ENCODE measurements at regions not wholly inside any gene's neighbourhood (a gene's known extent, or its start where the extent isn't known, plus 50 kb on each side); places are given as distances from the start of the nearest gene placed in this dataset.

GRCh38 chr3:76897076-76897475 lies 142.8 kb upstream of the ROBO2 start:
- ATAC-seq (ENCODE audit: insufficient read depth, low read depth) (no peak), DNase-seq (no peak)
- Histone ChIP-seq H3K4me2 (ENCODE audit: insufficient read depth, low read length) (no peak overlapping the region), H3K4me1 (ENCODE audit: insufficient read depth, low read length) (no peaks in the 10 kb centered on the region), H3K9me3 (ENCODE audit: insufficient read depth, low read length, severe bottlenecking) (no peaks in the 10 kb centered on the region), H3K27ac (ENCODE audit: low read length) (no peak overlapping the region), H3K36me3 (ENCODE audit: insufficient read depth, low read length) (no peaks in the 10 kb centered on the region), H3K27me3 (ENCODE audit: insufficient read depth, low read length, poor library complexity) (no peaks in the 10 kb centered on the region), H3K4me3 (ENCODE audit: low read depth in 1 of 2, low read length in 2 of 2) (no peak overlapping the region), H3K9ac (ENCODE audit: low read depth, low read length) (no peak overlapping the region), H3K79me2 (ENCODE audit: insufficient read depth, low read length) (no peaks in the 10 kb centered on the region), H4K20me1 (ENCODE audit: insufficient read depth, low read length) (no peaks in the 10 kb centered on the region), H2AFZ (ENCODE audit: low read depth, low read length) (no peak overlapping the region)
- no peak for TF ChIP-seq EZH2 (IDR thresholded peaks at IDR 0.05; ENCODE audit: borderline replicate concordance, low read depth, low read length, severe bottlenecking)
- TF ChIP-seq CTCF (IDR thresholded peaks at IDR 0.05; ENCODE audit: borderline replicate concordance, extremely low read depth, low read length, poor library complexity, severe bottlenecking) = no peak

GRCh38 chr3:76900596-76900995 lies 139.3 kb upstream of the ROBO2 start:
- Histone ChIP-seq H3K9me3 (ENCODE audit: insufficient read depth, low read length, severe bottlenecking) (no peaks in the 10 kb centered on the region), H4K20me1 (ENCODE audit: insufficient read depth, low read length) (no peaks in the 10 kb centered on the region), H3K27me3 (ENCODE audit: insufficient read depth, low read length, poor library complexity) (no peaks in the 10 kb centered on the region), H2AFZ (ENCODE audit: low read depth, low read length) (no peak overlapping the region), H3K27ac (ENCODE audit: low read length) (no peak overlapping the region), H3K36me3 (ENCODE audit: insufficient read depth, low read length) (no peaks in the 10 kb centered on the region), H3K4me2 (ENCODE audit: insufficient read depth, low read length) (no peak overlapping the region), H3K79me2 (ENCODE audit: insufficient read depth, low read length) (no peaks in the 10 kb centered on the region), H3K9ac (ENCODE audit: low read depth, low read length) (no peak overlapping the region), H3K4me1 (ENCODE audit: insufficient read depth, low read length) (no peaks in the 10 kb centered on the region), H3K4me3 (ENCODE audit: low read depth in 1 of 2, low read length in 2 of 2) (no peak overlapping the region)
- DNase-seq (no peak), ATAC-seq (ENCODE audit: insufficient read depth, low read depth) (no peak)
- TF ChIP-seq CTCF (IDR thresholded peaks at IDR 0.05; ENCODE audit: borderline replicate concordance, extremely low read depth, low read length, poor library complexity, severe bottlenecking) = no peak
- no peak for TF ChIP-seq EZH2 (IDR thresholded peaks at IDR 0.05; ENCODE audit: borderline replicate concordance, low read depth, low read length, severe bottlenecking)

- H3K9ac ChIP-seq (ENCODE audit: low read depth, low read length) = no peak overlapping the region
- no peak for TF ChIP-seq EZH2 (IDR thresholded peaks at IDR 0.05; ENCODE audit: borderline replicate concordance, low read depth, low read length, severe bottlenecking)
- TF ChIP-seq CTCF (IDR thresholded peaks at IDR 0.05; ENCODE audit: borderline replicate concordance, extremely low read depth, low read length, poor library complexity, severe bottlenecking) = no peak
- ATAC-seq (ENCODE audit: insufficient read depth, low read depth) (no peak), DNase-seq (no peak)
- no peaks in the 10 kb centered on the region for H3K36me3 ChIP-seq (ENCODE audit: insufficient read depth, low read length)
- no peak overlapping the region for H3K27ac ChIP-seq (ENCODE audit: low read length)
- no peaks in the 10 kb centered on the region for H3K27me3 ChIP-seq (ENCODE audit: insufficient read depth, low read length, poor library complexity)
- H3K79me2 ChIP-seq (ENCODE audit: insufficient read depth, low read length) = no peaks in the 10 kb centered on the region
- no peak overlapping the region for H3K4me3 ChIP-seq (ENCODE audit: low read depth in 1 of 2, low read length in 2 of 2)
- no peak overlapping the region for H3K4me2 ChIP-seq (ENCODE audit: insufficient read depth, low read length)
- H3K4me1 ChIP-seq (ENCODE audit: insufficient read depth, low read length) = no peaks in the 10 kb centered on the region
- no peak overlapping the region for H2AFZ ChIP-seq (ENCODE audit: low read depth, low read length)
- no peaks in the 10 kb centered on the region for H3K9me3 ChIP-seq (ENCODE audit: insufficient read depth, low read length, severe bottlenecking)
- H4K20me1 ChIP-seq (ENCODE audit: insufficient read depth, low read length) = no peaks in the 10 kb centered on the region
Measured at GRCh38 chr3:76908156-76908555, 131.7 kb upstream of the ROBO2 start.

GRCh38 chr3:76912841-76913383 lies 127.0 kb upstream of the ROBO2 start:
- H3K27ac ChIP-seq (ENCODE audit: low read length) = no peak overlapping the region
- H3K4me2 ChIP-seq (ENCODE audit: insufficient read depth, low read length) = no peak overlapping the region
- no peak overlapping the region for H3K4me3 ChIP-seq (ENCODE audit: low read depth in 1 of 2, low read length in 2 of 2)
- H3K4me1 ChIP-seq (ENCODE audit: insufficient read depth, low read length) = no peaks in the 10 kb centered on the region
- TF ChIP-seq CTCF (IDR thresholded peaks at IDR 0.05; ENCODE audit: borderline replicate concordance, extremely low read depth, low read length, poor library complexity, severe bottlenecking) = no peak
- TF ChIP-seq EZH2 (IDR thresholded peaks at IDR 0.05; ENCODE audit: borderline replicate concordance, low read depth, low read length, severe bottlenecking) = no peak
- no peak overlapping the region for H3K9ac ChIP-seq (ENCODE audit: low read depth, low read length)
- no peaks in the 10 kb centered on the region for H4K20me1 ChIP-seq (ENCODE audit: insufficient read depth, low read length)
- H2AFZ ChIP-seq (ENCODE audit: low read depth, low read length) = no peak overlapping the region
- ATAC-seq (ENCODE audit: insufficient read depth, low read depth) = no peak
- no peaks in the 10 kb centered on the region for H3K9me3 ChIP-seq (ENCODE audit: insufficient read depth, low read length, severe bottlenecking)
- H3K36me3 ChIP-seq (ENCODE audit: insufficient read depth, low read length) = no peaks in the 10 kb centered on the region
- H3K27me3 ChIP-seq (ENCODE audit: insufficient read depth, low read length, poor library complexity) = no peaks in the 10 kb centered on the region
- DNase-seq = no peak
- H3K79me2 ChIP-seq (ENCODE audit: insufficient read depth, low read length) = no peaks in the 10 kb centered on the region

All from DND-41 (cell line).